Astrocyte (in vitro differentiated cells and primary cell): ENCODE measurements at regions not wholly inside any gene's neighbourhood (a gene's known extent, or its start where the extent isn't known, plus 50 kb on each side); places are given as distances from the start of the nearest gene placed in this dataset.

Experiments used
- DNase-seq: peaks from one replicate; pipeline ENCODE4 v3.0.0-alpha.2; 2010; ENCODE audit warnings: low read depth
- FAIRE-seq: peaks from 2 replicates; lab custom pipeline; 2011; peaks lifted over from hg19 to GRCh38; lab: Jason Lieb, UNC
- H2AFZ ChIP-seq: 2 replicates; pipeline ENCODE4 v1.6.0; 2012; ENCODE audit warnings: low read depth, low read length, inconsistent platforms
- H3K27ac ChIP-seq: 2 replicates; pipeline ENCODE4 v1.5.1; 2011; ENCODE audit warnings: low read depth, low read length, inconsistent platforms
- H3K27me3 ChIP-seq: 2 replicates; pipeline ENCODE4 v1.6.0; 2011; ENCODE audit warnings: low read length, inconsistent platforms; ENCODE audit not compliant: insufficient read depth
- H3K36me3 ChIP-seq: 2 replicates; pipeline ENCODE4 v1.5.1; 2011; ENCODE audit warnings: low read length, inconsistent platforms; ENCODE audit not compliant: insufficient read depth
- H3K4me1 ChIP-seq: 2 replicates; pipeline ENCODE4 v1.5.1; 2011; ENCODE audit warnings: low read length, inconsistent platforms; ENCODE audit not compliant: insufficient read depth
- H3K4me2 ChIP-seq: 2 replicates; pipeline ENCODE4 v1.6.0; 2012; ENCODE audit warnings: low read length, inconsistent platforms
- H3K4me3 ChIP-seq: 2 replicates; pipeline ENCODE4 v1.5.1; 2011; ENCODE audit warnings: low read depth, mild to moderate bottlenecking, low read length, inconsistent platforms; ENCODE audit not compliant: insufficient read depth
- H3K79me2 ChIP-seq: 2 replicates; pipeline ENCODE4 v1.6.0; 2012; ENCODE audit warnings: mild to moderate bottlenecking, low read length, inconsistent platforms; ENCODE audit not compliant: insufficient read depth
- H3K9ac ChIP-seq: 2 replicates; pipeline ENCODE4 v1.6.0; 2012; ENCODE audit warnings: mild to moderate bottlenecking, low read length, inconsistent platforms
- H3K9me3 ChIP-seq: 2 replicates; pipeline ENCODE4 v1.5.1; 2012; ENCODE audit warnings: low read depth, mild to moderate bottlenecking, low read length, inconsistent platforms; ENCODE audit not compliant: insufficient read depth
- H4K20me1 ChIP-seq: 2 replicates; pipeline ENCODE4 v1.6.0; 2012; ENCODE audit warnings: low read length, inconsistent platforms; ENCODE audit not compliant: insufficient read depth
- H3K27ac Mint-ChIP-seq: one replicate; pipeline ENCODE4 v1.8.0; 2021; ENCODE audit warnings: mild to moderate bottlenecking, mixed read lengths; ENCODE audit not compliant: unreplicated experiment
- H3K27me3 Mint-ChIP-seq: one replicate; pipeline ENCODE4 v1.8.0; 2021; ENCODE audit warnings: low read depth, mixed read lengths; ENCODE audit not compliant: unreplicated experiment
- H3K36me3 Mint-ChIP-seq: one replicate; pipeline ENCODE4 v1.8.0; 2021; ENCODE audit warnings: low read depth, mixed read lengths; ENCODE audit not compliant: unreplicated experiment
- H3K4me1 Mint-ChIP-seq: one replicate; pipeline ENCODE4 v1.8.0; 2021; ENCODE audit warnings: low read depth, mixed read lengths; ENCODE audit not compliant: unreplicated experiment
- H3K4me3 Mint-ChIP-seq: one replicate; pipeline ENCODE4 v1.8.0; 2021; ENCODE audit warnings: mild to moderate bottlenecking, moderate library complexity, mixed read lengths; ENCODE audit not compliant: unreplicated experiment
- H3K9me3 Mint-ChIP-seq: one replicate; pipeline ENCODE4 v1.8.0; 2021; ENCODE audit warnings: mild to moderate bottlenecking, mixed read lengths; ENCODE audit not compliant: unreplicated experiment
- EZH2 ChIP-seq: IDR thresholded peaks from 2 replicates; pipeline ENCODE4 v1.6.1; 2012; ENCODE audit warnings: mild to moderate bottlenecking, low read length, inconsistent platforms; ENCODE audit not compliant: insufficient read depth
- TF ChIP-seq, protein P1 (sequence below): IDR thresholded peaks from 2 replicates; pipeline ENCODE4 v1.5.1; 2011; ENCODE audit warnings: low read depth, mild to moderate bottlenecking, inconsistent platforms, low read length, moderate library complexity; ENCODE audit not compliant: insufficient read depth

DNA sequence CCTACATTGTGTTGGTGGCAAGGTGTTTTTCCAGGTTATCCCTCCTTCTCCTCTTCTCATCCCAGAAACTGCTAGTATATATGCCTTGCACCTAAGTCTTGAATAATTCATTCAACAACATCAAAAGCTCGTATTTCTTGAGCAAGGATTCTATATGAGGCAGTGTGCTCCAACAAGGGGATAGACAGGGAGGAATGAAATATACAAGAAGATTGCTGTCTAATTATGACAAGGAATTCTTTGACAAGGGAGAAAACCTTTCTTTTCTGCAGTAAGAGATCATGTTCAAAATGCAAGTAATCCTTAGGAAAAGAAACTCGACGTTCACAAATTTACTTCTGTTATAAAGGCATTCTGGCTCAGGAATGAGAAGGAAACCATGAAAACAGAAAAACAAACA is 788.6 kb downstream of the TDRD15 start:
- no peak for DNase-seq
- no peak overlapping the region for H3K27ac Mint-ChIP-seq
- no peak overlapping the region for H3K9ac ChIP-seq
- no peaks in the 10 kb centered on the region for H3K9me3 ChIP-seq
- H3K36me3 ChIP-seq = no peaks in the 10 kb centered on the region
- no peak for FAIRE-seq
- no peaks in the 10 kb centered on the region for H3K79me2 ChIP-seq
- H3K27me3 Mint-ChIP-seq = no peaks in the 10 kb centered on the region
- no peaks in the 10 kb centered on the region for H3K36me3 Mint-ChIP-seq
- no peaks in the 10 kb centered on the region for H3K4me1 ChIP-seq
- no peak overlapping the region for H3K4me2 ChIP-seq
- TF ChIP-seq, protein P1, sequence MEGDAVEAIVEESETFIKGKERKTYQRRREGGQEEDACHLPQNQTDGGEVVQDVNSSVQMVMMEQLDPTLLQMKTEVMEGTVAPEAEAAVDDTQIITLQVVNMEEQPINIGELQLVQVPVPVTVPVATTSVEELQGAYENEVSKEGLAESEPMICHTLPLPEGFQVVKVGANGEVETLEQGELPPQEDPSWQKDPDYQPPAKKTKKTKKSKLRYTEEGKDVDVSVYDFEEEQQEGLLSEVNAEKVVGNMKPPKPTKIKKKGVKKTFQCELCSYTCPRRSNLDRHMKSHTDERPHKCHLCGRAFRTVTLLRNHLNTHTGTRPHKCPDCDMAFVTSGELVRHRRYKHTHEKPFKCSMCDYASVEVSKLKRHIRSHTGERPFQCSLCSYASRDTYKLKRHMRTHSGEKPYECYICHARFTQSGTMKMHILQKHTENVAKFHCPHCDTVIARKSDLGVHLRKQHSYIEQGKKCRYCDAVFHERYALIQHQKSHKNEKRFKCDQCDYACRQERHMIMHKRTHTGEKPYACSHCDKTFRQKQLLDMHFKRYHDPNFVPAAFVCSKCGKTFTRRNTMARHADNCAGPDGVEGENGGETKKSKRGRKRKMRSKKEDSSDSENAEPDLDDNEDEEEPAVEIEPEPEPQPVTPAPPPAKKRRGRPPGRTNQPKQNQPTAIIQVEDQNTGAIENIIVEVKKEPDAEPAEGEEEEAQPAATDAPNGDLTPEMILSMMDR = no peak
- TF ChIP-seq EZH2 = no peak
- no peak overlapping the region for H3K4me3 Mint-ChIP-seq
- no peaks in the 10 kb centered on the region for H3K27me3 ChIP-seq
- H3K9me3 Mint-ChIP-seq = no peaks in the 10 kb centered on the region
- no peak overlapping the region for H3K4me3 ChIP-seq
- no peak overlapping the region for H3K27ac ChIP-seq
- no peak overlapping the region for H2AFZ ChIP-seq
- H4K20me1 ChIP-seq = no peaks in the 10 kb centered on the region
- no peaks in the 10 kb centered on the region for H3K4me1 Mint-ChIP-seq

DNA sequence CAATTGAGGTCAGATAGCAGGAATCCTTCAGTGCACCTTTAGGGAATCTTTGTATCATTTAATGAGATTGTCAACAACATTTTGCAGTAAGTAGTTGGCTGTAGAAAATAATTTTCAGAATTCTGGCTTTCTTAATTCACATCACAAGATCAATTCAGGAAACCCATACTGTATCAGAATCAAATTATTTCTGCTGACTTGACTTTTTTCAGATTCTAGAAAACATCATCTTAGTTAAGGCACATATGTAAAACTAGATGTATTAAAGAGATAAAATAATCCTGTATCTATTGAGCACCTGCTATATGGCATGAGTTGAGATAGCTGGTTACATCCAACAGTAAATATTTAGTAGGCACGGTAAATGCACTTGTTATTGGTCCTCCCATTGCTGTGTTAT is 791.4 kb downstream of the TDRD15 start:
- Mint-ChIP-seq H3K4me1 (no peaks in the 10 kb centered on the region), H3K4me3 (no peak overlapping the region), H3K9me3 (no peaks in the 10 kb centered on the region), H3K27me3 (no peaks in the 10 kb centered on the region), H3K36me3 (no peaks in the 10 kb centered on the region), H3K27ac (no peak overlapping the region)
- no peaks in the 10 kb centered on the region for H3K79me2 ChIP-seq
- no peak overlapping the region for H3K9ac ChIP-seq
- H3K9me3 ChIP-seq = no peaks in the 10 kb centered on the region
- no peak overlapping the region for H3K27ac ChIP-seq
- H3K4me2 ChIP-seq = no peak overlapping the region
- H3K4me3 ChIP-seq = no peak overlapping the region
- H4K20me1 ChIP-seq = no peaks in the 10 kb centered on the region
- H3K36me3 ChIP-seq = no peaks in the 10 kb centered on the region
- no peaks in the 10 kb centered on the region for H3K27me3 ChIP-seq
- FAIRE-seq (no peak), DNase-seq (no peak)
- no peak overlapping the region for H2AFZ ChIP-seq
- no peak for TF ChIP-seq EZH2
- TF ChIP-seq, protein P1 = no peak
- no peaks in the 10 kb centered on the region for H3K4me1 ChIP-seq

DNA sequence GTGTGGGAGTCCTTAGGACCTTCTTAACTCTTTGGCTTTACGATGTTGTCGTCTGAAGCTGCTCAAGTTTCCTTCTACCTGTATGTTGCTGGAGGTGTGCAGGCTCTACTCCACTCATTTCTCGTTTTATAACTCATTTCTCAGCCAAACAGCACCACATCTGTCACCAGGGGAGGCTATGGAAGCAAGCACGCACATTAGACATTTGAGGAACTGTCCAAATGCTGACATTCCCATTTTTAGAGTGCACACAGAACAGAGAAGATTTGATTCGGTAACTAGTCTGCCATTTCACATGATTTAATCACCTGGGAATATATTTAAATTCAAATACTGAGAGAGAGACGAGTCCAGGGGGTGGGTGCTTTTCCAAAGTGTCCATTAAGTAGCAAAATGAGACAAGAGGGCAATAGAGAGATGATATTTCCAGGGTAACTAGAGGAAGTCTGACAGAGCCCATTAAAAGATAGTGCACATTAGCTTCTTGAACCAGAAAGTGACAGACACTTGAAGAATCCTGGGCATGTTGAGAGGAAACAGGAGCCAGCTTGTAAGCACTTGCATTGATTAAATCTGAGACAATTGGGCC is 793.3 kb downstream of the TDRD15 start:
- no peak overlapping the region for H3K27ac ChIP-seq
- no peak overlapping the region for H3K4me2 ChIP-seq
- TF ChIP-seq, protein P1 = no peak
- no peak for TF ChIP-seq EZH2
- no peaks in the 10 kb centered on the region for H3K79me2 ChIP-seq
- no peaks in the 10 kb centered on the region for H3K27me3 ChIP-seq
- H3K36me3 ChIP-seq = no peaks in the 10 kb centered on the region
- no peaks in the 10 kb centered on the region for H4K20me1 ChIP-seq
- DNase-seq = no peak
- H3K4me3 ChIP-seq = no peak overlapping the region
- FAIRE-seq = no peak
- H3K27ac Mint-ChIP-seq = no peak overlapping the region
- no peaks in the 10 kb centered on the region for H3K36me3 Mint-ChIP-seq
- H3K4me3 Mint-ChIP-seq = no peak overlapping the region
- no peaks in the 10 kb centered on the region for H3K4me1 Mint-ChIP-seq
- no peaks in the 10 kb centered on the region for H3K9me3 Mint-ChIP-seq
- H3K9me3 ChIP-seq = no peaks in the 10 kb centered on the region
- H3K4me1 ChIP-seq = no peaks in the 10 kb centered on the region
- no peak overlapping the region for H2AFZ ChIP-seq
- H3K9ac ChIP-seq = no peak overlapping the region
- H3K27me3 Mint-ChIP-seq = no peaks in the 10 kb centered on the region
